ENCODE measurements at regions not wholly inside any gene's neighbourhood (a gene's known extent, or its start where the extent isn't known, plus 50 kb on each side); places are given as distances from the start of the nearest gene placed in this dataset.

DNA sequence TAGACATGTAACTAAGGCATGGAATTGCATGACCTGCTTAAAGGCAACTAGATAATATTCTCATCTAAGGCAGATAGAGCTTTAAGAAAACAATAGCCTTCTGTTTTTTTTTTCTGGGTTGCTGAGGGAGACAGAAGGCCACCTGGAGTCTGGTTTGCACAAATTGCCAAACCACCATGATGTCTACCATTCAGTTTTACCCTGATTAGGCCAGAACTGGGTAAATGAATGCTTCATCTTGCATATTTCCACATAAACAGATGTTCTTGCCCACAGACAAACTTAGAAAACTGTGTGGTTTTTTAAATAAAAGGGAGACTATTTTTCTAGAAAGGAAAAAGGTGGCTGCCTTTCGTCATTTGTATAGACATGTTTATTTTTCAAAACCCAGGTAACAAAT lies 278.7 kb upstream of the PRICKLE1 start:
- TF ChIP-seq, protein P1, sequence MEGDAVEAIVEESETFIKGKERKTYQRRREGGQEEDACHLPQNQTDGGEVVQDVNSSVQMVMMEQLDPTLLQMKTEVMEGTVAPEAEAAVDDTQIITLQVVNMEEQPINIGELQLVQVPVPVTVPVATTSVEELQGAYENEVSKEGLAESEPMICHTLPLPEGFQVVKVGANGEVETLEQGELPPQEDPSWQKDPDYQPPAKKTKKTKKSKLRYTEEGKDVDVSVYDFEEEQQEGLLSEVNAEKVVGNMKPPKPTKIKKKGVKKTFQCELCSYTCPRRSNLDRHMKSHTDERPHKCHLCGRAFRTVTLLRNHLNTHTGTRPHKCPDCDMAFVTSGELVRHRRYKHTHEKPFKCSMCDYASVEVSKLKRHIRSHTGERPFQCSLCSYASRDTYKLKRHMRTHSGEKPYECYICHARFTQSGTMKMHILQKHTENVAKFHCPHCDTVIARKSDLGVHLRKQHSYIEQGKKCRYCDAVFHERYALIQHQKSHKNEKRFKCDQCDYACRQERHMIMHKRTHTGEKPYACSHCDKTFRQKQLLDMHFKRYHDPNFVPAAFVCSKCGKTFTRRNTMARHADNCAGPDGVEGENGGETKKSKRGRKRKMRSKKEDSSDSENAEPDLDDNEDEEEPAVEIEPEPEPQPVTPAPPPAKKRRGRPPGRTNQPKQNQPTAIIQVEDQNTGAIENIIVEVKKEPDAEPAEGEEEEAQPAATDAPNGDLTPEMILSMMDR (IDR thresholded peaks at IDR 0.05): no peak
- TF ChIP-seq E2F4 (CRISPR knock-in tag; IDR thresholded peaks at IDR 0.05; ENCODE audit: borderline replicate concordance, low read depth) (no peak), FOXK1 (CRISPR knock-in tag; IDR thresholded peaks at IDR 0.05) (no peak), USF2 (CRISPR knock-in tag; IDR thresholded peaks at IDR 0.05) (no peak), GABPB1 (CRISPR knock-in tag; IDR thresholded peaks at IDR 0.05) (no peak)

Measured in WTC11 (cell line).